GM12878 (cell line): ENCODE measurements at regions not wholly inside any gene's neighbourhood (a gene's known extent, or its start where the extent isn't known, plus 50 kb on each side); places are given as distances from the start of the nearest gene placed in this dataset.

Experiments
- ATAC-seq: fragments of 200-7000 bp; cut with Tn5 transposase; 3 replicates; pipeline ENCODE4 v1.9.1; 2020; ENCODE audit warnings: mild to moderate bottlenecking, moderate library complexity
- BruUV-seq: library from RNA; stranded (reverse); fragments of 400-500 nt; replicated peaks from 2 replicates; lab custom pipeline; 2021; lab: Mats Ljungman, UMichigan
- CTCF ChIA-PET: fragments of 300-600 bp; sonication (Branson Sonifier 250); formaldehyde crosslinking; extraction: SDS; loops from one replicate; lab custom pipeline; 2021; ENCODE audit warnings: inconsistent platforms; lab: Yijun Ruan, JAX
- POLR2A ChIA-PET: fragments of 350-600 bp; formaldehyde crosslinking; extraction: SDS; loops from one replicate; lab custom pipeline; 2021; ENCODE audit warnings: inconsistent platforms; lab: Charles Lee
- RAD21 ChIA-PET: fragments of 300-600 bp; sonication (Branson Sonifier 250); formaldehyde crosslinking; loops from one replicate; lab custom pipeline; 2023; ENCODE audit warnings: antibody characterized with exemption; ENCODE audit not compliant: unreplicated experiment; lab: Charles Lee
- SMC1A ChIA-PET: fragments of 300-600 bp; sonication (Branson Sonifier 250); formaldehyde crosslinking; loops from one replicate; lab custom pipeline; 2023; ENCODE audit not compliant: unreplicated experiment, uncharacterized antibody; lab: Charles Lee
- DNase-seq: peaks from one replicate; pipeline ENCODE4 v3.0.0-alpha.2; 2011; ENCODE audit warnings: low read depth, low spot score
- FAIRE-seq: peaks from 3 replicates; lab custom pipeline; 2011; peaks lifted over from hg19 to GRCh38; lab: Jason Lieb, UNC
- H2AFZ ChIP-seq: 2 replicates; pipeline ENCODE4 v1.6.0; 2011; ENCODE audit warnings: low read depth, low read length, control low read depth; ENCODE audit not compliant: control insufficient read depth
- H3K27ac ChIP-seq: 2 replicates; pipeline ENCODE4 v1.5.1; 2011; ENCODE audit warnings: control low read depth; ENCODE audit not compliant: control insufficient read depth, insufficient read depth
- H3K27me3 ChIP-seq, 2 experiments: replicated peaks in 1 of 2; 2 replicates each; pipeline versions ENCODE4 v1.6.0 to v1.6.1; 2011; ENCODE audit warnings: low read length in 1 of 2; ENCODE audit not compliant: control insufficient read depth in 2 of 2, insufficient read depth in 2 of 2
- H3K36me3 ChIP-seq, 2 experiments: 2 replicates each; pipeline ENCODE4 v1.5.1; 2011; ENCODE audit warnings: low read length in 1 of 2; ENCODE audit not compliant: control insufficient read depth in 2 of 2, insufficient read depth in 2 of 2
- H3K4me1 ChIP-seq: 2 replicates; pipeline ENCODE4 v1.6.1; 2011; ENCODE audit warnings: mild to moderate bottlenecking, low read length, moderate library complexity, mixed read lengths; ENCODE audit not compliant: control insufficient read depth, insufficient read depth
- H3K4me2 ChIP-seq: 2 replicates; pipeline ENCODE4 v1.6.0; 2011; ENCODE audit warnings: control low read depth; ENCODE audit not compliant: control insufficient read depth, insufficient read depth
- H3K4me3 ChIP-seq: fragments of 200-600 bp; sonication (generic); 2 replicates; pipeline ENCODE4 v1.5.1; 2016
- H3K79me2 ChIP-seq: 2 replicates; pipeline ENCODE4 v1.6.0; 2011; ENCODE audit warnings: low read length; ENCODE audit not compliant: control insufficient read depth, insufficient read depth
- H3K9ac ChIP-seq: 2 replicates; pipeline ENCODE4 v1.8.0; 2011; ENCODE audit warnings: low read length, control low read depth, mixed read lengths; ENCODE audit not compliant: control insufficient read depth, insufficient read depth
- H3K9me3 ChIP-seq: replicated peaks from 3 replicates; pipeline ENCODE4 v1.5.1; 2011; ENCODE audit warnings: mild to moderate bottlenecking, low read length; ENCODE audit not compliant: control insufficient read depth, insufficient read depth
- H4K20me1 ChIP-seq: 2 replicates; pipeline ENCODE4 v1.6.0; 2011; ENCODE audit not compliant: control insufficient read depth, insufficient read depth
- ATF2 ChIP-seq: IDR thresholded peaks from 2 replicates; pipeline ENCODE4 v1.6.1; 2012; ENCODE audit warnings: low read length, inconsistent platforms
- BCL3 ChIP-seq: IDR thresholded peaks from 2 replicates; pipeline ENCODE4 v1.6.1; 2011; ENCODE audit warnings: borderline replicate concordance, low read depth, mild to moderate bottlenecking, moderate library complexity, low read length; ENCODE audit not compliant: insufficient read depth, poor library complexity, severe bottlenecking
- BMI1 ChIP-seq: fragments of 450-650 bp; IDR thresholded peaks from 2 replicates; pipeline ENCODE4 v1.6.1; 2016; ENCODE audit warnings: mild to moderate bottlenecking, moderate library complexity, borderline replicate concordance
- EGR1 ChIP-seq, 2 experiments: IDR thresholded peaks; 1 replicate in 1 of 2; 2 replicates in 1 of 2; pipeline ENCODE4 v1.6.1; 2011 to 2012; ENCODE audit warnings: low read depth in 2 of 2, low read length in 2 of 2, borderline replicate concordance in 1 of 2, mild to moderate bottlenecking in 1 of 2, moderate library complexity in 1 of 2
- ESRRA ChIP-seq: IDR thresholded peaks from 2 replicates; pipeline ENCODE4 v1.6.1; 2012; ENCODE audit warnings: mild to moderate bottlenecking, low read length, improper control_type of control experiment
- FOXK2 ChIP-seq: fragments of 450-650 bp; IDR thresholded peaks from 2 replicates; pipeline ENCODE4 v1.6.1; 2017; ENCODE audit warnings: mild to moderate bottlenecking, moderate library complexity
- FOXM1 ChIP-seq: IDR thresholded peaks from 2 replicates; pipeline ENCODE4 v1.6.1; 2012; ENCODE audit warnings: low read depth, mild to moderate bottlenecking, inconsistent platforms, low read length, moderate library complexity
- IKZF1 ChIP-seq: fragments of 450-650 bp; conservative IDR thresholded peaks from 2 replicates; pipeline ENCODE4 v1.6.1; 2017; ENCODE audit warnings: antibody characterized with exemption, mild to moderate bottlenecking
- NKRF ChIP-seq: fragments of 450-650 bp; conservative IDR thresholded peaks from 2 replicates; pipeline ENCODE4 v1.6.1; 2017; ENCODE audit warnings: mild to moderate bottlenecking, moderate library complexity
- POLR2AphosphoS2 ChIP-seq: IDR thresholded peaks from 2 replicates; pipeline ENCODE4 v1.6.1; 2011; ENCODE audit warnings: low read depth, mild to moderate bottlenecking, low read length, improper control_type of control experiment, moderate library complexity
- RAD51 ChIP-seq: fragments of 450-650 bp; IDR thresholded peaks from 2 replicates; pipeline ENCODE4 v1.6.1; 2016; ENCODE audit warnings: moderate library complexity, mild to moderate bottlenecking, inconsistent platforms
- SMARCA5 ChIP-seq: fragments of 450-650 bp; IDR thresholded peaks from 2 replicates; pipeline ENCODE4 v1.6.1; 2017; ENCODE audit warnings: mild to moderate bottlenecking
- SREBF1 ChIP-seq: IDR thresholded peaks from 2 replicates; pipeline ENCODE4 v1.6.1; 2012; ENCODE audit warnings: mild to moderate bottlenecking, low read length
- SREBF2 ChIP-seq: IDR thresholded peaks from 2 replicates; pipeline ENCODE4 v1.6.1; 2012; ENCODE audit warnings: mild to moderate bottlenecking, low read length
- ZNF592 ChIP-seq: fragments of 450-650 bp; IDR thresholded peaks from 2 replicates; pipeline ENCODE4 v1.6.1; 2017; ENCODE audit warnings: mild to moderate bottlenecking, moderate library complexity
- WGBS: methylation state at CpG from one replicate; pipeline ENCODE4 v1.1.6; 2016; ENCODE audit warnings: low lambda C conversion rate; ENCODE audit not compliant: insufficient replicate concordance, insufficient coverage; ENCODE audit errors: missing lambda C conversion rate; 5-methylcytosine and 5-hydroxymethylcytosine counted together
- in situ Hi-C: fragments of 300-500 bp; cut with MboI; formaldehyde crosslinking; loops from 9 replicates; pipeline ENCODE4 v1.14.3; 2018; ENCODE audit warnings: mixed read lengths
- intact Hi-C: fragments of 100-400 bp; cut with micrococcal nuclease; formaldehyde crosslinking; loops from one replicate; pipeline ENCODE4 v1.14.2; 2022; ENCODE audit not compliant: unreplicated experiment

GRCh38 chr13:89221557-89222158, 1550.5 kb downstream of the SLITRK5 start (continued):
- TF ChIP-seq ZNF592: no peak
- no peak for TF ChIP-seq EGR1 (IDR thresholded peaks at IDR 0.05; ENCODE audit: borderline replicate concordance in 1 of 2, low read depth in 2 of 2, low read length in 2 of 2)
- no peak for TF ChIP-seq RAD51
- TF ChIP-seq BMI1: no peak
- TF ChIP-seq ATF2: no peak
- TF ChIP-seq SMARCA5: no peak
- TF ChIP-seq, all 136 proteins: peak for 0

- Histone ChIP-seq H2AFZ (no peak overlapping the region), H4K20me1 (no peaks in the 10 kb centered on the region), H3K4me2 (no peak overlapping the region), H3K9ac (no peak overlapping the region), H3K79me2 (no peaks in the 10 kb centered on the region), H3K4me3 (no peak overlapping the region), H3K9me3 (no peaks in the 10 kb centered on the region), H3K4me1 (no peaks in the 10 kb centered on the region), H3K27me3 (no peaks in the 10 kb centered on the region), H3K36me3 (no peaks in the 10 kb centered on the region), H3K27ac (no peak overlapping the region)
- DNase-seq (no peak), FAIRE-seq (no peak), ATAC-seq (no peak)
- ChIA-PET SMC1A (no interaction called here), CTCF (no interaction called here), POLR2A (no interaction called here), RAD21 (no interaction called here)
- BruUV-seq: no TSS peak
- intact Hi-C loops: no loop called here
- 1% methylated on average over 4 of the region's 4 CpGs for WGBS
- in situ Hi-C loops: no loop called here
- no peak for TF ChIP-seq NKRF
- no peak for TF ChIP-seq RAD51
- no peak for TF ChIP-seq POLR2AphosphoS2
- TF ChIP-seq FOXK2: no peak
- TF ChIP-seq BCL3: no peak
- no peak for TF ChIP-seq SREBF2
- no peak for TF ChIP-seq ESRRA
- no peak for TF ChIP-seq FOXM1
- no peak for TF ChIP-seq SREBF1
- no peak for TF ChIP-seq IKZF1
Observed at GRCh38 chr13:89227356-89227755, 1556.2 kb downstream of the SLITRK5 start.
